ENCODE measurements at regions not wholly inside any gene's neighbourhood (a gene's known extent, or its start where the extent isn't known, plus 50 kb on each side); places are given as distances from the start of the nearest gene placed in this dataset.

DNA sequence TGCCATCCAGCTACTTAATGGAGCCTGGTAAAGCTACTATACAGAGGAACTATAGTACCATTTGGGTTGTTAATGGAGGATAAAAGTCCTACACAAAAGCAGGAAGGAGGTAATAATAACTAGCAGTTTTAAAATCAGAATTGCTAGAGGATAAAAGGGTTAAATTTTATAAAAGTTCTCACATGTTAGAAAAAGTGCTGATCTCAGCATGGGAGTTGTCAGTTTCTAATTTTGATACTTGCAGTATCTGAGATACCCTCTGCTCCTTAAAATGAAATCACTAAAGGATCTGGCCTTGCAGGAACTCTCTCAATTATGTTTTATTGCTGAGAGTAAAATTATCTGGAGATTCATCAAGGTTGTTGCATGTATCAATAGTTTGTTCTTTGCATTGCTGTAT, 272.2 kb upstream of the GYPC start:
- H3K4me3 ChIP-seq (replicated peaks; ENCODE audit: low read depth, low read length): no peak overlapping the region
- TF ChIP-seq, protein P1, sequence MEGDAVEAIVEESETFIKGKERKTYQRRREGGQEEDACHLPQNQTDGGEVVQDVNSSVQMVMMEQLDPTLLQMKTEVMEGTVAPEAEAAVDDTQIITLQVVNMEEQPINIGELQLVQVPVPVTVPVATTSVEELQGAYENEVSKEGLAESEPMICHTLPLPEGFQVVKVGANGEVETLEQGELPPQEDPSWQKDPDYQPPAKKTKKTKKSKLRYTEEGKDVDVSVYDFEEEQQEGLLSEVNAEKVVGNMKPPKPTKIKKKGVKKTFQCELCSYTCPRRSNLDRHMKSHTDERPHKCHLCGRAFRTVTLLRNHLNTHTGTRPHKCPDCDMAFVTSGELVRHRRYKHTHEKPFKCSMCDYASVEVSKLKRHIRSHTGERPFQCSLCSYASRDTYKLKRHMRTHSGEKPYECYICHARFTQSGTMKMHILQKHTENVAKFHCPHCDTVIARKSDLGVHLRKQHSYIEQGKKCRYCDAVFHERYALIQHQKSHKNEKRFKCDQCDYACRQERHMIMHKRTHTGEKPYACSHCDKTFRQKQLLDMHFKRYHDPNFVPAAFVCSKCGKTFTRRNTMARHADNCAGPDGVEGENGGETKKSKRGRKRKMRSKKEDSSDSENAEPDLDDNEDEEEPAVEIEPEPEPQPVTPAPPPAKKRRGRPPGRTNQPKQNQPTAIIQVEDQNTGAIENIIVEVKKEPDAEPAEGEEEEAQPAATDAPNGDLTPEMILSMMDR (IDR thresholded peaks at IDR 0.05; ENCODE audit: low read depth, low read length, missing control alignments): no peak
- DNase-seq (ENCODE audit: extremely low read depth, low read depth): no peak

DNA sequence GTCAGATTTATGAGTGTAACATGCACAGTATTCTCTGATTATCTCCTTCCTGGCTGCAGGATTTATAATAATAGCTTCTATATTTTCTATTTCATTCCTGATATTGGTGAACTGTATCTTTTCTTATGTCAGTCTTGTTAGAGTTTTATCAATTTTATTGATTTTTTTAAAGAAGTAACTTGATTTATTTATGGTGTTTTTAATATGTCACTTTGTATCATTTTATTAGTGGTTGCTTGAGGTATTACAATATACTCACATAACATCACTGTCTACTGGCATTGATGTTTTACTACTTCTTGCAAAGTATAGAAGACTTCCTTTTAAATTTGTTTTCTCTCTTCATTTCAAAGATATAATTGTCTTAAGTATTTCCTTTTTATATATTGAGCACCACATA, 270.5 kb upstream of the GYPC start:
- TF ChIP-seq, protein P1 (IDR thresholded peaks at IDR 0.05; ENCODE audit: low read depth, low read length, missing control alignments): no peak
- H3K4me3 ChIP-seq (replicated peaks; ENCODE audit: low read depth, low read length): no peak overlapping the region
- no peak for DNase-seq (ENCODE audit: extremely low read depth, low read depth)

GRCh38 chr2:126385983-126386382, 270.0 kb upstream of the GYPC start:
- TF ChIP-seq, protein P1 (IDR thresholded peaks at IDR 0.05; ENCODE audit: low read depth, low read length, missing control alignments): no peak
- DNase-seq (ENCODE audit: extremely low read depth, low read depth): no peak
- H3K4me3 ChIP-seq (replicated peaks; ENCODE audit: low read depth, low read length): no peak overlapping the region

- DNase-seq (ENCODE audit: extremely low read depth, low read depth): no peak
- H3K4me3 ChIP-seq (replicated peaks; ENCODE audit: low read depth, low read length): no peak overlapping the region
- TF ChIP-seq, protein P1 (IDR thresholded peaks at IDR 0.05; ENCODE audit: low read depth, low read length, missing control alignments): no peak
Observed at GRCh38 chr2:126389446-126389845, 266.5 kb upstream of the GYPC start.

DNA sequence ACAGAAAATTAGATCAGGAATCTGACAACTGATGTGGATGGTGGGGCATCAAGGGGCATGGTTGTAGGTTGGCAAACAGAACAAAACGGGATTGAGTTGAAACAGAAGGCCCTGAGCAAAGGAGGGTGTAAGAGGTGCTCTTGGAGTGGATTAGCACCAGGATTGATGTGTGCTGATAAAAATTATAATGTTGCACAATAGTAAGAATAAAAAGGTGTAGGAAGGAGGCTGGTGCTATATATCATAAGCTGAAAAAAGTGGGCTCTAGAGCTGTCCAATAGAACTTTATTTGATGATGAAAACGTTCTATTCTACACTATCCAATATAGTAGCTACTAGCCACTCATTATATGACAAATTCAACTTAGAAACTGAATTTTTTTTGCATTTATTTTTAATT, 263.1 kb upstream of the GYPC start:
- H3K4me3 ChIP-seq (replicated peaks; ENCODE audit: low read depth, low read length): no peak overlapping the region
- DNase-seq (ENCODE audit: extremely low read depth, low read depth): no peak
- TF ChIP-seq, protein P1 (IDR thresholded peaks at IDR 0.05; ENCODE audit: low read depth, low read length, missing control alignments): no peak

DNA sequence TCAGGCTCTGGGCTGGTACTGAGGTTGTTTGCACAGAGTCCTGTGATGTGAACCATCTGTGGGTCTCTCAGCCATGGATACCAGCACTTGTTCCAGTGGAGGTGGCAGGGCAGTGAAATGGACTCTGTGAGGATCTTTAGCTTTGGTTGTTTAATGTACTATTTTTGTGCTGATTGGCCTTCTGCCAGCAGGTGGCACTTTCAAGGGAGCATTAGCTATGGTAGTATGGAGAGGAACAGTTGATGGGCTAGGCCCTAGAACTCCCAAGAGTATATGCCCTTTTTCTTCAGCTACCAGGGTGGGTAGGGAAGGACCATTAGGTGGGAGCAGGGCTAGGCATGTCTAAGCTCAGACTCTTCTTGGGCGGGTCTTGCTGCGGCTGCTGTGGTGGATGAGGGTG, 257.0 kb upstream of the GYPC start:
- H3K4me3 ChIP-seq (replicated peaks; ENCODE audit: low read depth, low read length): no peak overlapping the region
- DNase-seq (ENCODE audit: extremely low read depth, low read depth): no peak
- TF ChIP-seq, protein P1 (IDR thresholded peaks at IDR 0.05; ENCODE audit: low read depth, low read length, missing control alignments): no peak

DNA sequence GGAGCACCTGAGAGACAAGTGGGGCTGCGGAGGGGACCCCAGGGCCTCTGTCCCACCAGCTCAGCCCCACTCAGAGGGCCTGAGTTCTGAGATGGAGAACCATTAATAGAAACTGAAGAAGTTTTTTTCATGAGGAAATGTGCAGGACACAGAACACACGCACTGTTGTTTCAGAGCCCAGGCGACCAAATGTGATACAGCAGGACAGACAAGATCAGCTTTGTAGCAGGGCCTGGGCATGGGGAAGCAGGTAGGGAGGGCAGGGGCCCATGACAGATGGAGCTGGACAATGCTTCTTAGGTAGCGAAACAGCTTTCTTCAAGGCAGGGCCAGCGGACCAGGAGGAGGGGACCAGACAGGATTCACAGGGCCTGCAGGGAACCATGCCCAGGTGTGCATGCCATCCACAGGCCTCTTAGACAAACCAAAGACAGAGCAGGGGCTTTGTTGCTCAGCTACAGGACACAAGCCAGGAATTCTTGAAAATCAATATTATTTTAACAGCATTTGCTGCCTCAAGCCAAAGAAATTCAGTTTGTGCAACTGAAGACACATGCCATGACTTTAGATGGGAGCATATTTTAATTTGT, 252.8 kb upstream of the GYPC start:
- no peak overlapping the region for H3K4me3 ChIP-seq (replicated peaks; ENCODE audit: low read depth, low read length)
- TF ChIP-seq, protein P1 (IDR thresholded peaks at IDR 0.05; ENCODE audit: low read depth, low read length, missing control alignments): no peak
- no peak for DNase-seq (ENCODE audit: extremely low read depth, low read depth)

Data from HFF-Myc (cell line).